ENCODE measurements at regions not wholly inside any gene's neighbourhood (a gene's known extent, or its start where the extent isn't known, plus 50 kb on each side); places are given as distances from the start of the nearest gene placed in this dataset.

- TF ChIP-seq POLR2A (IDR thresholded peaks at IDR 0.05) (no peak), CTCF (IDR thresholded peaks at IDR 0.05) (no peak), EP300 (IDR thresholded peaks at IDR 0.05) (no peak)
Measured at GRCh38 chr3:188042466-188042865, 111.5 kb upstream of the LPP start.
